A673 (cell line): ENCODE measurements at regions not wholly inside any gene's neighbourhood (a gene's known extent, or its start where the extent isn't known, plus 50 kb on each side); places are given as distances from the start of the nearest gene placed in this dataset.

Experiments used
- BruUV-seq: library from RNA; stranded (reverse); fragments of 400-500 nt; replicated peaks from 2 replicates; lab custom pipeline; 2021; lab: Mats Ljungman, UMichigan
- CTCF ChIA-PET: fragments of 300-600 bp; sonication (Branson Sonifier 250); formaldehyde crosslinking; loops from one replicate; lab custom pipeline; 2022; ENCODE audit warnings: antibody characterized with exemption; lab: Charles Lee
- POLR2A ChIA-PET: fragments of 300-600 bp; sonication (Branson Sonifier 250); formaldehyde crosslinking; loops from one replicate; lab custom pipeline; 2022; ENCODE audit warnings: antibody characterized with exemption; ENCODE audit not compliant: low non-redundant PET; lab: Charles Lee
- DNase-seq: peaks from one replicate; pipeline ENCODE4 v3.0.0-alpha.2; 2015; ENCODE audit warnings: low spot score
- H3K27ac ChIP-seq: fragments of 200-600 bp; sonication (generic); 2 replicates; pipeline ENCODE4 v1.5.1; 2016; ENCODE audit warnings: mixed run types, low read depth, mild to moderate bottlenecking, mixed read lengths, antibody characterized with exemption, low read length; ENCODE audit not compliant: poor library complexity, severe bottlenecking
- H3K27me3 ChIP-seq: fragments of 200-600 bp; sonication (generic); replicated peaks from 2 replicates; pipeline ENCODE4 v1.6.1; 2017; ENCODE audit warnings: mixed run types, low read depth, mild to moderate bottlenecking, mixed read lengths, antibody characterized with exemption, low read length; ENCODE audit not compliant: insufficient read depth, poor library complexity
- H3K36me3 ChIP-seq: fragments of 200-600 bp; sonication (generic); 2 replicates; pipeline ENCODE4 v1.6.1; 2016; ENCODE audit warnings: mixed run types, mild to moderate bottlenecking, mixed read lengths, antibody characterized with exemption, low read length; ENCODE audit not compliant: insufficient read depth, poor library complexity, severe bottlenecking
- H3K4me1 ChIP-seq: fragments of 200-600 bp; sonication (generic); 2 replicates; pipeline ENCODE4 v1.6.1; 2017; ENCODE audit warnings: mixed run types, mild to moderate bottlenecking, mixed read lengths, antibody characterized with exemption, low read length; ENCODE audit not compliant: insufficient read depth, poor library complexity, severe bottlenecking
- H3K4me3 ChIP-seq: fragments of 200-600 bp; sonication (generic); 2 replicates; pipeline ENCODE4 v1.5.1; 2016; ENCODE audit warnings: low read depth, mixed run types, mild to moderate bottlenecking, mixed read lengths, low read length; ENCODE audit not compliant: poor library complexity, severe bottlenecking
- H3K9me3 ChIP-seq: fragments of 200-600 bp; sonication (generic); 2 replicates; pipeline ENCODE4 v1.6.1; 2016; ENCODE audit warnings: mixed run types, low read depth, mild to moderate bottlenecking, mixed read lengths, antibody characterized with exemption, low read length; ENCODE audit not compliant: poor library complexity, severe bottlenecking
- EZH2 ChIP-seq: fragments of 200-600 bp; sonication (generic); IDR thresholded peaks from 2 replicates; pipeline ENCODE4 v1.6.1; 2017; ENCODE audit warnings: borderline replicate concordance, low read depth, mild to moderate bottlenecking, mixed read lengths, antibody characterized with exemption, low read length; ENCODE audit not compliant: poor library complexity, severe bottlenecking
- intact Hi-C: fragments of 100-400 bp; cut with micrococcal nuclease; formaldehyde crosslinking; loops from one replicate; pipeline ENCODE4 v1.10.0; 2022; ENCODE audit not compliant: unreplicated experiment
- TF ChIP-seq, protein P1 (sequence below): fragments of 300-800, 200-600 bp; sonication (generic); conservative IDR thresholded peaks from 2 replicates; pipeline ENCODE4 v1.5.1; 2017; ENCODE audit warnings: low read depth, mild to moderate bottlenecking, antibody characterized with exemption, low read length, moderate library complexity, mixed read lengths

GRCh38 chr6:105566503-105566902 is 163.6 kb upstream of the PREP start:
- POLR2A ChIA-PET: no interaction called here
- Histone ChIP-seq H3K9me3 (no peaks in the 10 kb centered on the region), H3K27ac (no peak overlapping the region), H3K4me1 (no peaks in the 10 kb centered on the region), H3K27me3 (peaks cover 2% of the 10 kb centered on the region), H3K36me3 (no peaks in the 10 kb centered on the region), H3K4me3 (no peak overlapping the region)
- intact Hi-C loops: no loop called here
- DNase-seq: no peak
- BruUV-seq: no TSS peak
- CTCF ChIA-PET: no interaction called here
- TF ChIP-seq, protein P1, sequence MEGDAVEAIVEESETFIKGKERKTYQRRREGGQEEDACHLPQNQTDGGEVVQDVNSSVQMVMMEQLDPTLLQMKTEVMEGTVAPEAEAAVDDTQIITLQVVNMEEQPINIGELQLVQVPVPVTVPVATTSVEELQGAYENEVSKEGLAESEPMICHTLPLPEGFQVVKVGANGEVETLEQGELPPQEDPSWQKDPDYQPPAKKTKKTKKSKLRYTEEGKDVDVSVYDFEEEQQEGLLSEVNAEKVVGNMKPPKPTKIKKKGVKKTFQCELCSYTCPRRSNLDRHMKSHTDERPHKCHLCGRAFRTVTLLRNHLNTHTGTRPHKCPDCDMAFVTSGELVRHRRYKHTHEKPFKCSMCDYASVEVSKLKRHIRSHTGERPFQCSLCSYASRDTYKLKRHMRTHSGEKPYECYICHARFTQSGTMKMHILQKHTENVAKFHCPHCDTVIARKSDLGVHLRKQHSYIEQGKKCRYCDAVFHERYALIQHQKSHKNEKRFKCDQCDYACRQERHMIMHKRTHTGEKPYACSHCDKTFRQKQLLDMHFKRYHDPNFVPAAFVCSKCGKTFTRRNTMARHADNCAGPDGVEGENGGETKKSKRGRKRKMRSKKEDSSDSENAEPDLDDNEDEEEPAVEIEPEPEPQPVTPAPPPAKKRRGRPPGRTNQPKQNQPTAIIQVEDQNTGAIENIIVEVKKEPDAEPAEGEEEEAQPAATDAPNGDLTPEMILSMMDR: no peak
- no peak for TF ChIP-seq EZH2

GRCh38 chr6:105564121-105564902 is 161.4 kb upstream of the PREP start:
- Histone ChIP-seq H3K36me3 (no peaks in the 10 kb centered on the region), H3K27me3 (no peaks in the 10 kb centered on the region), H3K27ac (no peak overlapping the region), H3K9me3 (no peaks in the 10 kb centered on the region), H3K4me1 (no peaks in the 10 kb centered on the region), H3K4me3 (no peak overlapping the region)
- ChIA-PET CTCF (no interaction called here), POLR2A (no interaction called here)
- BruUV-seq: no TSS peak
- no peak for TF ChIP-seq EZH2
- TF ChIP-seq, protein P1: no peak
- intact Hi-C loops: no loop called here
- DNase-seq: no peak

DNA sequence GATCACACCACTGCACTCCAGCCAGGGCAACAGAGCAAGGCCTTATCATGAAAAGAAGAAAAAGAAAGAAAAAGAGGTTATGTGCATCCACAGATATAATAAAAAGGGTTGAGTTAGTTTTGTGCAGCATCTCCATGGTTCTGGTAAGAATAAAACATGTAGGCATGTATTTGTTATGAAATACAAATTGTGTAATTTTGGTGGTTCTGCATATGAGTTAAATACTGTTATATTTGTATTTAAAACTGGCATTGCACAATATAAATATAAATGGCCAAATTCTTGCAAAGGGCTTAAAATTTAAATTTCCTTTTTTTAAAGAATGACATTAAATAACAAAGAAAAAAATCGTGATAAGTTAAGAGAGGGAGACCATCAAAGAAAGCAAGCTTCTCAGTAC is 159.1 kb upstream of the PREP start:
- ChIA-PET CTCF (no interaction called here), POLR2A (no interaction called here)
- BruUV-seq: no TSS peak

More for the DNA sequence above, 159.1 kb upstream of the PREP start:
- Histone ChIP-seq H3K36me3 (no peaks in the 10 kb centered on the region), H3K4me1 (no peaks in the 10 kb centered on the region), H3K4me3 (no peak overlapping the region), H3K27ac (no peak overlapping the region), H3K9me3 (no peaks in the 10 kb centered on the region), H3K27me3 (peaks cover 3% of the 10 kb centered on the region)
- intact Hi-C loops: no loop called here
- DNase-seq: no peak
- no peak for TF ChIP-seq EZH2
- TF ChIP-seq, protein P1: no peak
